ENCODE measurements at regions not wholly inside any gene's neighbourhood (a gene's known extent, or its start where the extent isn't known, plus 50 kb on each side); places are given as distances from the start of the nearest gene placed in this dataset.

DNA sequence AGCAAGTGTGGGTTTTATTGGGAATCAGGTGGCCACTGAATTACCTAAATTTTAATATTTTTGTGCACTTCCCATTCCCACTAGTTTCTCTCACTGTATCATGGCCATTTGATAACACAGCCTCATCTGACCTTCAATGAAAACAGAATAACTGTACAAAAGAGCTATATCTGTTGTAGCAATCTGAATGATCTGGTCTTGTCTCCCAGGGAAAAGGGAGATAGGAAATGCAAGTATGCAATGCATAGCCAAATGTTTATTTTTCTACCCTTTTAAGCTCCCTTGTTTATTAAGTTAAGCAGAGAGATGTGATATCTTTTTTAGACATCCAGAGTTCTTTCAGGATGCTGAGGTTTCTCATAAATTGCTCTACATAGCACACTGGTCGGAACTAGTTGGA, 288.3 kb upstream of the CLINT1 start:
- TF ChIP-seq CTCF (IDR thresholded peaks at IDR 0.05) = no peak
- no peak for TF ChIP-seq POLR2A (IDR thresholded peaks at IDR 0.05)

Measured in lower leg skin (tissue), 3 donors.